HG02798 (cell line): ENCODE measurements at regions not wholly inside any gene's neighbourhood (a gene's known extent, or its start where the extent isn't known, plus 50 kb on each side); places are given as distances from the start of the nearest gene placed in this dataset.
A peak's percentile ranks its signal among the peaks of the same experiment; 100 is the strongest.
"Not testable (repeated sequence)": the region's sequence is repeated elsewhere in the genome, so short reads cannot be mapped to it uniquely, and the experiment has no call there.

Experiments used
- ATAC-seq: cut with Tn5 transposase; IDR thresholded peaks from one replicate; pipeline ENCODE4 v1.9.1; 2021; ENCODE audit warnings: mild to moderate bottlenecking; ENCODE audit not compliant: unreplicated experiment, poor library complexity

GRCh38 chr9:26789959-26790358, 102.6 kb downstream of the CAAP1 start:
- no peak for ATAC-seq

- ATAC-seq, result no peak
Measured at GRCh38 chr9:26786564-26786963, 106.0 kb downstream of the CAAP1 start.

- no peak for ATAC-seq
Measured at GRCh38 chr9:26782899-26783298, 109.7 kb downstream of the CAAP1 start.

GRCh38 chr9:26781906-26782305, 110.7 kb downstream of the CAAP1 start:
- ATAC-seq, result no peak

GRCh38 chr9:26780307-26780706, 112.3 kb downstream of the CAAP1 start:
- not testable (repeated sequence) for ATAC-seq

- no peak for ATAC-seq
Measured at GRCh38 chr9:26779062-26779461, 113.5 kb downstream of the CAAP1 start.

GRCh38 chr9:26775391-26775790, 117.2 kb downstream of the CAAP1 start:
- ATAC-seq, result no peak

- ATAC-seq, result no peak
Measured at GRCh38 chr9:26773056-26773455, 119.5 kb downstream of the CAAP1 start.

- no peak for ATAC-seq
Measured at GRCh38 chr9:26770821-26771220, 121.8 kb downstream of the CAAP1 start.

GRCh38 chr9:26768145-26768544, 124.5 kb downstream of the CAAP1 start:
- no peak for ATAC-seq

- no peak for ATAC-seq
Measured at GRCh38 chr9:26760675-26761074, 131.9 kb downstream of the CAAP1 start.

GRCh38 chr9:26758655-26759054, 133.9 kb downstream of the CAAP1 start:
- ATAC-seq, result no peak

- no peak for ATAC-seq
Measured at GRCh38 chr9:26756881-26757280, 135.7 kb downstream of the CAAP1 start.

GRCh38 chr9:26755476-26755875, 137.1 kb downstream of the CAAP1 start:
- no peak for ATAC-seq

GRCh38 chr9:26754509-26755164, 138.0 kb downstream of the CAAP1 start:
- no peak for ATAC-seq

- ATAC-seq, result no peak
Measured at GRCh38 chr9:26753971-26754370, 138.6 kb downstream of the CAAP1 start.

GRCh38 chr9:26750162-26750561, 142.4 kb downstream of the CAAP1 start:
- ATAC-seq, result no peak

GRCh38 chr9:26748449-26749058, 144.0 kb downstream of the CAAP1 start:
- no peak for ATAC-seq

GRCh38 chr9:26747611-26748010, 145.0 kb downstream of the CAAP1 start:
- no peak for ATAC-seq

- ATAC-seq, result peak; percentile 88
Measured at GRCh38 chr9:26746357-26747072, 146.1 kb downstream of the CAAP1 start.

GRCh38 chr9:26745111-26745510, 147.5 kb downstream of the CAAP1 start:
- ATAC-seq, result no peak
